ENCODE measurements at regions not wholly inside any gene's neighbourhood (a gene's known extent, or its start where the extent isn't known, plus 50 kb on each side); places are given as distances from the start of the nearest gene placed in this dataset.

DNA sequence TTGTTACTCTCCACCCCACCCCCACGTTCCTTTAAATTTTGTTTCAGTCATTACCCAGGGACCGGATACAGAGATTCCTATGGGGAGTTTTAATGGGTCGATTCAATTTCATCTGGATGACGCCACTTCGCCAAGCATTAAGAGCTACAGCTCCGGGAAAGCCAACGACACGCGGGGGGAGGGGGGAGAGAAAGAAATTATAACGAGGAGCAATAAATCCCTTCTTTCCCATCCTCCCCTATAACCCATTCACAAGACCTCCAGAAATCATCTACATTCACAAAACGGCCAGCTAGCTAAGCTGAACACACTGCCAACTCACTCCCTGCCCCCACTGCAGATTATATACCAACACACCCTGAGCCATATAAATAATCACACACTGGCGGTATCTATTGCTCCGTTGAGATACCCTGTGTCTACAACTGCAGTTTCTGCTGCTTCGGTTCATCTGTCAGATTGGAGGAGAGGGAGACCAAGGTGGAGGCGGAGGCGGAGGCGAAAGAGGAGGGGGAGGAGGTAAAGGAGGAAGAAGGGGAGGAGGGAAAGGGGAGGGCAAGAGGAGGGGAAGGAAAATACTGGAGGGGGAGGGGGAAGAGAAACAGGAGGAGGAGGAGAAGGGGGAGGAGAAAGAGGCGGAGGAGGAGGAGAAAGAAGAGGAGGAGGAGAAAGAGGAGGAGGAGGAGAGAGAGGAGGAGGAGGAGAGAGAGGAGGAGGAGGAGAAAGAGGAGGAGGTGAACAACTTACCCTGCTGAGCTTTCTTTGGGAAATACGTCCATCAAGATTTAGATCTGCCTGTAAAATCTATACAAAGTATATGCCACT, 113.9 kb upstream of the VAMP7 start (continued):
- TF ChIP-seq, protein P1, sequence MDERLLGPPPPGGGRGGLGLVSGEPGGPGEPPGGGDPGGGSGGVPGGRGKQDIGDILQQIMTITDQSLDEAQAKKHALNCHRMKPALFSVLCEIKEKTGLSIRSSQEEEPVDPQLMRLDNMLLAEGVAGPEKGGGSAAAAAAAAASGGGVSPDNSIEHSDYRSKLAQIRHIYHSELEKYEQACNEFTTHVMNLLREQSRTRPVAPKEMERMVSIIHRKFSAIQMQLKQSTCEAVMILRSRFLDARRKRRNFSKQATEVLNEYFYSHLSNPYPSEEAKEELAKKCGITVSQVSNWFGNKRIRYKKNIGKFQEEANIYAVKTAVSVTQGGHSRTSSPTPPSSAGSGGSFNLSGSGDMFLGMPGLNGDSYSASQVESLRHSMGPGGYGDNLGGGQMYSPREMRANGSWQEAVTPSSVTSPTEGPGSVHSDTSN (CRISPR knock-in tag; IDR thresholded peaks at IDR 0.05; ENCODE audit: low read depth) = no peak
- TF ChIP-seq, protein P1 (tag; conservative IDR thresholded peaks at IDR 0.05; ENCODE audit: low read depth) = no peak
- TF ChIP-seq HLTF (IDR thresholded peaks at IDR 0.05) (peak; percentile 38; the same call in 1 of the 2 replicates), XRCC5 (IDR thresholded peaks at IDR 0.05; ENCODE audit: low read depth, low read length) (no peak), HDGF (IDR thresholded peaks at IDR 0.05) (peak; percentile 89; the same call in 1 of the 2 replicates), ZNF263 (CRISPR knock-in tag; IDR thresholded peaks at IDR 0.05; ENCODE audit: borderline replicate concordance) (peak; percentile 88), NBN (IDR thresholded peaks at IDR 0.05; ENCODE audit: low read depth) (0 out of 2 replicates have a peak, but pooled peaks have one; percentile 62), YBX1 (IDR thresholded peaks at IDR 0.05) (no peak), EWSR1 (IDR thresholded peaks at IDR 0.05; ENCODE audit: borderline replicate concordance, low read depth, partially characterized antibody) (no peak)
- TF ChIP-seq, protein P2, sequence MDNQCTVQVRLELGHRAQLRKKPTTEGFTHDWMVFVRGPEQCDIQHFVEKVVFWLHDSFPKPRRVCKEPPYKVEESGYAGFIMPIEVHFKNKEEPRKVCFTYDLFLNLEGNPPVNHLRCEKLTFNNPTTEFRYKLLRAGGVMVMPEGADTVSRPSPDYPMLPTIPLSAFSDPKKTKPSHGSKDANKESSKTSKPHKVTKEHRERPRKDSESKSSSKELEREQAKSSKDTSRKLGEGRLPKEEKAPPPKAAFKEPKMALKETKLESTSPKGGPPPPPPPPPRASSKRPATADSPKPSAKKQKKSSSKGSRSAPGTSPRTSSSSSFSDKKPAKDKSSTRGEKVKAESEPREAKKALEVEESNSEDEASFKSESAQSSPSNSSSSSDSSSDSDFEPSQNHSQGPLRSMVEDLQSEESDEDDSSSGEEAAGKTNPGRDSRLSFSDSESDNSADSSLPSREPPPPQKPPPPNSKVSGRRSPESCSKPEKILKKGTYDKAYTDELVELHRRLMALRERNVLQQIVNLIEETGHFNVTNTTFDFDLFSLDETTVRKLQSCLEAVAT (IDR thresholded peaks at IDR 0.05) = 0 out of 4 replicates have a peak, but pooled peaks have one; percentile 35 to 38
- TF ChIP-seq, protein P3, sequence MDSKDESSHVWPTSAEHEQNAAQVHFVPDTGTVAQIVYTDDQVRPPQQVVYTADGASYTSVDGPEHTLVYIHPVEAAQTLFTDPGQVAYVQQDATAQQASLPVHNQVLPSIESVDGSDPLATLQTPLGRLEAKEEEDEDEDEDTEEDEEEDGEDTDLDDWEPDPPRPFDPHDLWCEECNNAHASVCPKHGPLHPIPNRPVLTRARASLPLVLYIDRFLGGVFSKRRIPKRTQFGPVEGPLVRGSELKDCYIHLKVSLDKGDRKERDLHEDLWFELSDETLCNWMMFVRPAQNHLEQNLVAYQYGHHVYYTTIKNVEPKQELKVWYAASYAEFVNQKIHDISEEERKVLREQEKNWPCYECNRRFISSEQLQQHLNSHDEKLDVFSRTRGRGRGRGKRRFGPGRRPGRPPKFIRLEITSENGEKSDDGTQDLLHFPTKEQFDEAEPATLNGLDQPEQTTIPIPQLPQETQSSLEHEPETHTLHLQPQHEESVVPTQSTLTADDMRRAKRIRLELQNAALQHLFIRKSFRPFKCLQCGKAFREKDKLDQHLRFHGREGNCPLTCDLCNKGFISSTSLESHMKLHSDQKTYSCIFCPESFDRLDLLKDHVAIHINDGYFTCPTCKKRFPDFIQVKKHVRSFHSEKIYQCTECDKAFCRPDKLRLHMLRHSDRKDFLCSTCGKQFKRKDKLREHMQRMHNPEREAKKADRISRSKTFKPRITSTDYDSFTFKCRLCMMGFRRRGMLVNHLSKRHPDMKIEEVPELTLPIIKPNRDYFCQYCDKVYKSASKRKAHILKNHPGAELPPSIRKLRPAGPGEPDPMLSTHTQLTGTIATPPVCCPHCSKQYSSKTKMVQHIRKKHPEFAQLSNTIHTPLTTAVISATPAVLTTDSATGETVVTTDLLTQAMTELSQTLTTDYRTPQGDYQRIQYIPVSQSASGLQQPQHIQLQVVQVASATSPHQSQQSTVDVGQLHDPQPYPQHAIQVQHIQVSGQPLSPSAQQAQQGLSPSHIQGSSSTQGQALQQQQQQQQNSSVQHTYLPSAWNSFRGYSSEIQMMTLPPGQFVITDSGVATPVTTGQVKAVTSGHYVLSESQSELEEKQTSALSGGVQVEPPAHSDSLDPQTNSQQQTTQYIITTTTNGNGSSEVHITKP (IDR thresholded peaks at IDR 0.05; ENCODE audit: partially characterized antibody) = peak; percentile 45
- TF ChIP-seq, protein P4, sequence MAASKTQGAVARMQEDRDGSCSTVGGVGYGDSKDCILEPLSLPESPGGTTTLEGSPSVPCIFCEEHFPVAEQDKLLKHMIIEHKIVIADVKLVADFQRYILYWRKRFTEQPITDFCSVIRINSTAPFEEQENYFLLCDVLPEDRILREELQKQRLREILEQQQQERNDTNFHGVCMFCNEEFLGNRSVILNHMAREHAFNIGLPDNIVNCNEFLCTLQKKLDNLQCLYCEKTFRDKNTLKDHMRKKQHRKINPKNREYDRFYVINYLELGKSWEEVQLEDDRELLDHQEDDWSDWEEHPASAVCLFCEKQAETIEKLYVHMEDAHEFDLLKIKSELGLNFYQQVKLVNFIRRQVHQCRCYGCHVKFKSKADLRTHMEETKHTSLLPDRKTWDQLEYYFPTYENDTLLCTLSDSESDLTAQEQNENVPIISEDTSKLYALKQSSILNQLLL (CRISPR knock-in tag; IDR thresholded peaks at IDR 0.05; ENCODE audit: borderline replicate concordance) = no peak
- TF ChIP-seq, protein P5, sequence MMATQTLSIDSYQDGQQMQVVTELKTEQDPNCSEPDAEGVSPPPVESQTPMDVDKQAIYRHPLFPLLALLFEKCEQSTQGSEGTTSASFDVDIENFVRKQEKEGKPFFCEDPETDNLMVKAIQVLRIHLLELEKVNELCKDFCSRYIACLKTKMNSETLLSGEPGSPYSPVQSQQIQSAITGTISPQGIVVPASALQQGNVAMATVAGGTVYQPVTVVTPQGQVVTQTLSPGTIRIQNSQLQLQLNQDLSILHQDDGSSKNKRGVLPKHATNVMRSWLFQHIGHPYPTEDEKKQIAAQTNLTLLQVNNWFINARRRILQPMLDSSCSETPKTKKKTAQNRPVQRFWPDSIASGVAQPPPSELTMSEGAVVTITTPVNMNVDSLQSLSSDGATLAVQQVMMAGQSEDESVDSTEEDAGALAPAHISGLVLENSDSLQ (IDR thresholded peaks at IDR 0.05) = peak; percentile 38; the same call in 1 of the 2 replicates
- TF ChIP-seq, protein P6, sequence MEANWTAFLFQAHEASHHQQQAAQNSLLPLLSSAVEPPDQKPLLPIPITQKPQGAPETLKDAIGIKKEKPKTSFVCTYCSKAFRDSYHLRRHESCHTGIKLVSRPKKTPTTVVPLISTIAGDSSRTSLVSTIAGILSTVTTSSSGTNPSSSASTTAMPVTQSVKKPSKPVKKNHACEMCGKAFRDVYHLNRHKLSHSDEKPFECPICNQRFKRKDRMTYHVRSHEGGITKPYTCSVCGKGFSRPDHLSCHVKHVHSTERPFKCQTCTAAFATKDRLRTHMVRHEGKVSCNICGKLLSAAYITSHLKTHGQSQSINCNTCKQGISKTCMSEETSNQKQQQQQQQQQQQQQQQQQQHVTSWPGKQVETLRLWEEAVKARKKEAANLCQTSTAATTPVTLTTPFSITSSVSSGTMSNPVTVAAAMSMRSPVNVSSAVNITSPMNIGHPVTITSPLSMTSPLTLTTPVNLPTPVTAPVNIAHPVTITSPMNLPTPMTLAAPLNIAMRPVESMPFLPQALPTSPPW (CRISPR knock-in tag; IDR thresholded peaks at IDR 0.05) = peak; percentile 71
